PC-3 (cell line): ENCODE measurements at regions not wholly inside any gene's neighbourhood (a gene's known extent, or its start where the extent isn't known, plus 50 kb on each side); places are given as distances from the start of the nearest gene placed in this dataset.

Experiments used
- ATAC-seq: fragments of 200-7000 bp; cut with Tn5 transposase; 2 replicates; pipeline ENCODE4 v1.9.1; 2020; ENCODE audit warnings: mild to moderate bottlenecking, moderate library complexity
- BruUV-seq: library from RNA; stranded (reverse); fragments of 400-500 nt; replicated peaks from 2 replicates; lab custom pipeline; 2021; lab: Mats Ljungman, UMichigan
- CTCF ChIA-PET: fragments of 300-600 bp; sonication (Branson Sonifier 250); formaldehyde crosslinking; loops from one replicate; lab custom pipeline; 2022; ENCODE audit warnings: antibody characterized with exemption; lab: Charles Lee
- POLR2A ChIA-PET: fragments of 300-600 bp; sonication (Branson Sonifier 250); formaldehyde crosslinking; loops from one replicate; lab custom pipeline; 2022; ENCODE audit warnings: antibody characterized with exemption; ENCODE audit not compliant: unreplicated experiment; lab: Charles Lee
- DNase-seq: peaks from one replicate; pipeline ENCODE4 v3.0.0-alpha.2; 2015
- H2AFZ ChIP-seq: fragments of 300-600 bp; sonication (generic); 2 replicates; pipeline ENCODE4 v1.6.0; 2016; ENCODE audit warnings: antibody characterized with exemption, low read length
- H3F3A ChIP-seq: fragments of 300-600 bp; sonication (generic); one replicate; pipeline ENCODE4 v1.6.0; 2017; ENCODE audit warnings: antibody characterized with exemption, low read length, control low read depth, mild to moderate bottlenecking; ENCODE audit not compliant: unreplicated experiment
- H3K27ac ChIP-seq: fragments of 300-600 bp; sonication (generic); 2 replicates; pipeline ENCODE4 v1.5.1; 2016; ENCODE audit warnings: mild to moderate bottlenecking, low read length
- H3K27me3 ChIP-seq: fragments of 300-600 bp; sonication (generic); 2 replicates; pipeline ENCODE4 v1.6.1; 2016; ENCODE audit warnings: low read length, mixed read lengths
- H3K36me3 ChIP-seq: fragments of 300-600 bp; sonication (generic); 2 replicates; pipeline ENCODE4 v1.6.1; 2016; ENCODE audit warnings: low read depth, mixed run types, low read length, mixed read lengths
- H3K4me1 ChIP-seq: fragments of 300-600 bp; sonication (generic); 2 replicates; pipeline ENCODE4 v1.5.1; 2016; ENCODE audit warnings: low read length; ENCODE audit not compliant: insufficient read depth
- H3K4me2 ChIP-seq: fragments of 300-600 bp; sonication (generic); 2 replicates; pipeline ENCODE4 v1.6.0; 2016; ENCODE audit warnings: low read length
- H3K4me3 ChIP-seq: fragments of 300-600 bp; sonication (generic); 2 replicates; pipeline ENCODE4 v1.5.1; 2016; ENCODE audit warnings: mild to moderate bottlenecking, low read length, mixed read lengths
- H3K79me2 ChIP-seq: fragments of 300-600 bp; sonication (generic); 2 replicates; pipeline ENCODE4 v1.6.1; 2017; ENCODE audit warnings: low read length, mixed read lengths
- H3K9ac ChIP-seq: fragments of 300-600 bp; sonication (generic); 2 replicates; pipeline ENCODE4 v1.6.0; 2016; ENCODE audit warnings: mild to moderate bottlenecking, low read length
- H3K9me2 ChIP-seq: fragments of 300-600 bp; sonication (generic); replicated peaks from 2 replicates; pipeline ENCODE4 v1.6.1; 2016; ENCODE audit warnings: mixed run types, low read length, mixed read lengths
- H3K9me3 ChIP-seq: fragments of 300-600 bp; sonication (generic); 2 replicates; pipeline ENCODE4 v1.6.1; 2016; ENCODE audit warnings: low read length, mixed read lengths
- H4K20me1 ChIP-seq: fragments of 300-600 bp; sonication (generic); 2 replicates; pipeline ENCODE4 v1.6.1; 2016; ENCODE audit warnings: low read length, mixed read lengths
- EZH2 ChIP-seq: fragments of 300-600 bp; sonication (generic); IDR thresholded peaks from one replicate; pipeline ENCODE4 v1.6.1; 2017; ENCODE audit warnings: antibody characterized with exemption, mild to moderate bottlenecking, low read length; ENCODE audit not compliant: unreplicated experiment
- EZH2phosphoT487 ChIP-seq: fragments of 300-600 bp; sonication (generic); IDR thresholded peaks from 2 replicates; pipeline ENCODE4 v1.6.1; 2018; ENCODE audit warnings: mild to moderate bottlenecking, antibody characterized with exemption, low read length, borderline replicate concordance
- intact Hi-C: fragments of 100-400 bp; cut with micrococcal nuclease; formaldehyde crosslinking; loops from 2 replicates; pipeline ENCODE4 v1.9.0; 2023
- TF ChIP-seq, protein P1 (sequence below): fragments of 300-600 bp; sonication (generic); conservative IDR thresholded peaks from 2 replicates; pipeline ENCODE4 v1.5.1; 2017; ENCODE audit warnings: antibody characterized with exemption, low read depth, mild to moderate bottlenecking, low read length

DNA sequence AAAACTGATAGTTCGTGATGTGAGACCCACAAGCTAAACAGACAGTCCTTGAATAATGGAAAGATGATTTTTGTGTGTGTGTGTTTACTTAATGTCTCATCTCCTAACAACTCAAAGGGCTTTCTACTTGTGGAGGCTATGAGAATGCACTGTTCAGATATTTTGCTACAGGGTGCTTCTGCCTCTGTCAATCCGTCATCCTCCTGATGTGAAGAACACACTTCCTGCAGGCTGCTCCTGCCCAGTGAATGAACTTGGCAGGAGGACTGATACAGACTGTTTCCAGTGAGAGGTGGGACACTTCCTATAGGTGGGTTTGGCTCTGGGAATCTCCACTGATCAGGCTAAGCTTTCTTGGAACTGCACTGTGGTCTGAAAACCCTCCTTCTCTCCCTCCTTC, 168.4 kb upstream of the STARD13 start:
- peaks cover 21% of the 10 kb centered on the region for H3K4me1 ChIP-seq
- POLR2A ChIA-PET, result no interaction called here
- peak overlapping the region; percentile 46 for H3K27ac ChIP-seq
- H3K36me3 ChIP-seq, result no peaks in the 10 kb centered on the region
- peak; percentile 86 for ATAC-seq
- H3K27me3 ChIP-seq, result no peaks in the 10 kb centered on the region
- no peaks in the 10 kb centered on the region for H3K79me2 ChIP-seq
- no peak overlapping the region for H2AFZ ChIP-seq
- TF ChIP-seq EZH2phosphoT487 (no peak), EZH2 (no peak)
- TF ChIP-seq, protein P1, sequence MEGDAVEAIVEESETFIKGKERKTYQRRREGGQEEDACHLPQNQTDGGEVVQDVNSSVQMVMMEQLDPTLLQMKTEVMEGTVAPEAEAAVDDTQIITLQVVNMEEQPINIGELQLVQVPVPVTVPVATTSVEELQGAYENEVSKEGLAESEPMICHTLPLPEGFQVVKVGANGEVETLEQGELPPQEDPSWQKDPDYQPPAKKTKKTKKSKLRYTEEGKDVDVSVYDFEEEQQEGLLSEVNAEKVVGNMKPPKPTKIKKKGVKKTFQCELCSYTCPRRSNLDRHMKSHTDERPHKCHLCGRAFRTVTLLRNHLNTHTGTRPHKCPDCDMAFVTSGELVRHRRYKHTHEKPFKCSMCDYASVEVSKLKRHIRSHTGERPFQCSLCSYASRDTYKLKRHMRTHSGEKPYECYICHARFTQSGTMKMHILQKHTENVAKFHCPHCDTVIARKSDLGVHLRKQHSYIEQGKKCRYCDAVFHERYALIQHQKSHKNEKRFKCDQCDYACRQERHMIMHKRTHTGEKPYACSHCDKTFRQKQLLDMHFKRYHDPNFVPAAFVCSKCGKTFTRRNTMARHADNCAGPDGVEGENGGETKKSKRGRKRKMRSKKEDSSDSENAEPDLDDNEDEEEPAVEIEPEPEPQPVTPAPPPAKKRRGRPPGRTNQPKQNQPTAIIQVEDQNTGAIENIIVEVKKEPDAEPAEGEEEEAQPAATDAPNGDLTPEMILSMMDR, result no peak
- H3K9ac ChIP-seq, result no peak overlapping the region
- CTCF ChIA-PET, result no interaction called here
- DNase-seq, result peak; percentile 63
- H3K9me3 ChIP-seq, result no peaks in the 10 kb centered on the region
- no peaks in the 10 kb centered on the region for H4K20me1 ChIP-seq
- no peak overlapping the region for H3K4me3 ChIP-seq
- H3K9me2 ChIP-seq, result no peaks in the 10 kb centered on the region
- intact Hi-C loops, result loop anchor here (2.0 kb wide), 1 partner anchor 83 kb away; no protein-coding TSS in a partner anchor
- no peaks in the 10 kb centered on the region for H3F3A ChIP-seq
- peak overlapping the region; percentile 5; the same call in 1 of the 2 replicates for H3K4me2 ChIP-seq
- no TSS peak for BruUV-seq

DNA sequence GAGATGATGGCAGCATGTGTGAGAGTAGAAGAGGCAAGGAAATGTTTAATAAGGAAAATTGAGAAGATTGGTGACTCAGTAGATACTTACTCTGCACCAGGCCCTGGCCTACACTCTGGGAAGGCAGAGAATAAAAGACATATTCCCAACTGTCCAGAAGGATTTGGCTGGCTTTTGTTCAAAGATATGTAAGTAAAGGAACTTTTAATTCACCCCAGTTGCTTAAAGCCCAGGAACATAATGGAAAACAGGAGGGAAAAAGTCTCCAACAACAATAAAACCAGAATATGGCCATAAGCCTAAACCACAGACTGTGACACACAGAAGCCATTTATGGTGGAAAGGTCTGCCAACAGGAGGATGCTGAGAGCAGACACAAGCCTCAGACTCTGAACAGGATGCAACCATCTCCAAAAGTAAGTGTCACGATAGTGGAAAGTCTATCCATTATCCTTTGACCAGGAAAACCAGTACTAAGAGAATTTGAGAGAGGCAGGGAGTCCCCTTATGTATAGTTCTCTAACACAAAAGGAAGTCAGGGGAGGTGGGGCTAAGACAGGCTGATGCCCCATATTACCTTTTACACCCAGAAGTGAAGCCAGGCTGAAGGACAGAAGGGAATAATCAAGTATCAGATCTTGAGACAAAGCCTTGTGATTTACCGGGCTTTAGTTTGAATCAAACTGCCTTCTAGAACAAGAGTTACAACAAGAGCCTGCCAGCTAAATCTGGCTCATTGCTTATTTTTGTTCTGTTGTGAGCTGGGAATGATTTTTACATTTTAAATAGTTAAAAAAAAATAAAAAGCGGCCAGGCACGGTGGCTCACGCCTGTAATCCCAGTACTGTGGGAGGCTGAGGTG, 169.5 kb upstream of the STARD13 start:
- H2AFZ ChIP-seq, result no peak overlapping the region
- H3K9me2 ChIP-seq, result no peaks in the 10 kb centered on the region
- POLR2A ChIA-PET, result no interaction called here
- H3K9ac ChIP-seq, result no peak overlapping the region
- 0 out of 2 replicates have a peak, but pooled peaks cover 6% of the 10 kb centered on the region for H3K9me3 ChIP-seq
- intact Hi-C loops, result loop anchor here (2.0 kb wide), 1 partner anchor 82 kb away; no protein-coding TSS in a partner anchor
- no peaks in the 10 kb centered on the region for H3K36me3 ChIP-seq
- DNase-seq (peak; percentile 56), ATAC-seq (peak; percentile 73)
- no peak overlapping the region for H3K4me2 ChIP-seq
- CTCF ChIA-PET, result interaction anchor here (0.6 to 0.7 kb wide), 2 partner anchors 21 to 32 kb away, joined by 4 to 6 read pairs; no protein-coding TSS in a partner anchor
- no peaks in the 10 kb centered on the region for H3K79me2 ChIP-seq
- BruUV-seq, result no TSS peak
- H3K27ac ChIP-seq, result peak overlapping the region; percentile 46
- peaks cover 21% of the 10 kb centered on the region for H3K4me1 ChIP-seq
- TF ChIP-seq, protein P1, result no peak
- no peak for TF ChIP-seq EZH2phosphoT487
- no peak for TF ChIP-seq EZH2
- H3K4me3 ChIP-seq, result no peak overlapping the region
- no peaks in the 10 kb centered on the region for H3F3A ChIP-seq
- no peaks in the 10 kb centered on the region for H3K27me3 ChIP-seq
- H4K20me1 ChIP-seq, result no peaks in the 10 kb centered on the region

DNA sequence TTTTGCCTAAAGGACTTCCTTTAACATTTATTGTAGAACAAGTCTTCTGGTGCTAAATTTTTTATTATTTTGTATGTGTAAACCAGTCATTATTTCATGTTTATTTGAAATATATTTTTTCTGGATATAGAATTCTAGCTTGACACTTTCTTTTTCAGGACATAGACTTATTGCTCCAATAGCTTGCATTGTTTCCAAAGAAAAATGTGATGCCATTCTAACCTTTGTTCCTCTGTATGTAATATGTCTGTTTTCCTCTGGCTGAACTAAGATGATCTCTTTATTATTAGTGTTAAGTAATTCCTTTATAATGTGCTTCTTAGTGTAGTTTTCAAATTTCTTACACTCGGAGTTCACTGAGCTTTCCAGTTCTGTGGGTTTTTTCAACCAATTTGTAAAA, 174.1 kb upstream of the STARD13 start:
- Histone ChIP-seq H3K9ac (no peak overlapping the region), H3K36me3 (no peaks in the 10 kb centered on the region), H3K4me1 (peaks cover 7% of the 10 kb centered on the region), H3K4me3 (no peak overlapping the region), H2AFZ (no peak overlapping the region), H3F3A (no peaks in the 10 kb centered on the region), H3K9me2 (no peaks in the 10 kb centered on the region), H4K20me1 (no peaks in the 10 kb centered on the region), H3K27ac (no peak overlapping the region), H3K4me2 (no peak overlapping the region), H3K27me3 (no peaks in the 10 kb centered on the region), H3K79me2 (no peaks in the 10 kb centered on the region), H3K9me3 (0 out of 2 replicates have a peak, but pooled peaks cover 6% of the 10 kb centered on the region)
- intact Hi-C loops, result no loop called here
- ATAC-seq, result no peak
- BruUV-seq, result no TSS peak
- ChIA-PET CTCF (no interaction called here), POLR2A (no interaction called here)
- TF ChIP-seq EZH2 (no peak), EZH2phosphoT487 (no peak)
- TF ChIP-seq, protein P1, result no peak
- no peak for DNase-seq
